ENCODE measurements at regions not wholly inside any gene's neighbourhood (a gene's known extent, or its start where the extent isn't known, plus 50 kb on each side); places are given as distances from the start of the nearest gene placed in this dataset.

- H3K9me3 ChIP-seq (ENCODE audit: low read length) = peaks cover 8% of the 10 kb centered on the region
- 0% methylated on average over 2 of the region's 2 CpGs for WGBS (ENCODE audit: low lambda C conversion rate)
- no peaks in the 10 kb centered on the region for H3K4me1 ChIP-seq (ENCODE audit: insufficient read depth, low read length)
- POLR2A ChIA-PET = no interaction called here
- CTCF ChIA-PET (ENCODE audit: low intra/inter-chr PET ratio, low total read pairs) = no interaction called here
- H3K4me2 ChIP-seq (ENCODE audit: low read depth, low read length) = no peak overlapping the region
- H3K27me3 ChIP-seq (ENCODE audit: control insufficient read depth in 1 of 2, insufficient read depth in 2 of 2, low read length in 2 of 2) = no peaks in the 10 kb centered on the region
- ATAC-seq (no peak), DNase-seq (ENCODE audit: low spot score) (no peak), FAIRE-seq (no peak)
- TF ChIP-seq ZNF672 (CRISPR knock-in tag; IDR thresholded peaks at IDR 0.05) (no peak), THYN1 (CRISPR knock-in tag; IDR thresholded peaks at IDR 0.05; ENCODE audit: borderline replicate concordance, low read depth) (no peak), TSC22D2 (CRISPR knock-in tag; IDR thresholded peaks at IDR 0.05; ENCODE audit: borderline replicate concordance) (no peak), SNAI1 (CRISPR knock-in tag; IDR thresholded peaks at IDR 0.05; ENCODE audit: borderline replicate concordance) (no peak), ATF7 (IDR thresholded peaks at IDR 0.05) (no peak), ATF7 (CRISPR knock-in tag; IDR thresholded peaks at IDR 0.05) (no peak)
- H2AFZ ChIP-seq (ENCODE audit: low read length) = no peak overlapping the region
- no peaks in the 10 kb centered on the region for H3K79me2 ChIP-seq (ENCODE audit: insufficient read depth, low read length)
- H3K9ac ChIP-seq (ENCODE audit: insufficient read depth, low read depth, low read length) = no peak overlapping the region
- no peaks in the 10 kb centered on the region for H4K20me1 ChIP-seq (ENCODE audit: insufficient read depth, low read length)
- intact Hi-C loops (cut with micrococcal nuclease; ENCODE audit: unreplicated experiment) (no loop called here), in situ Hi-C loops (cut with HindIII; ENCODE audit: extremely low pct_ligation_motif_present, low pct_unique_long_range_greater_than_20kb) (no loop called here)
- no peaks in the 10 kb centered on the region for H3K36me3 ChIP-seq (replicated peaks in 1 of 2; ENCODE audit: control insufficient read depth in 1 of 2, insufficient read depth in 2 of 2, low read length in 2 of 2)
- H3K27ac ChIP-seq (ENCODE audit: extremely low read length, insufficient read depth, low read length) = no peak overlapping the region
- BruUV-seq (replicated peaks) = no TSS peak
- H3K4me3 ChIP-seq (replicated peaks in 1 of 3; ENCODE audit: insufficient read depth in 1 of 3, low read depth in 2 of 3, low read length in 3 of 3) = no peak overlapping the region
Observed at GRCh38 chrX:35432056-35432455, 366.1 kb upstream of the MAGEB16 start.

DNA sequence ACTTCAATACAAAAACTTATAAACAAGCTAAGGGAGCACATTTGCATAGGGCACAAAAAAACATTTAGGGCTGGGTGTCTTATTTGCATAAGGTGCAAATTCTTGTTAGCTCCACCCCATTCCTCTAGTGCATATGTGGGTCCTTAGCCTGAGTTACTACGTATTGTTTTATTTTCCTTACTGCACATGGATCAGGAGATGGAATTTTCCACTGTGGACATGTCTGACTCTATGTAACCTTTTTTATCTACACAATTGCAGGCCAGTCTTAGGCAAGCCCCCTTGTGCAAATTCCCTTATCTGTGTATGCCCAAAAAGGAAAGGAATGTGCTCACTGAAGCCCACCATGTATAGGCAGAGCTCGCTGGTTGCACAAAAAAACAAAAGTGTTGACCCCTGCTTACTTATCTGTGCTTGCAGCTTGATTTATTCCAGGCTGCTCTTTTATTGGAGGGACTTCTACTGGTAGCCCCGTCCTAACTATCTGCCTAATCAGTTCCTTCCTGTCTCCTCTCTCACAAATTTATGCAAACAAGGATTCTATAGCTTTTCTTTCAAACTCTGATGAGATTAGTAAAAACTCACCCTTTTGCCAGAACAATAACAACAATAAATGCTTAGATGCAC is 359.0 kb upstream of the MAGEB16 start:
- H2AFZ ChIP-seq (ENCODE audit: low read length) = no peak overlapping the region
- no peaks in the 10 kb centered on the region for H3K79me2 ChIP-seq (ENCODE audit: insufficient read depth, low read length)
- BruUV-seq (replicated peaks) = no TSS peak
- H3K9ac ChIP-seq (ENCODE audit: insufficient read depth, low read depth, low read length) = no peak overlapping the region
- peaks cover 29% of the 10 kb centered on the region; the same call in 1 of the 2 replicates for H3K9me3 ChIP-seq (ENCODE audit: low read length)
- in situ Hi-C loops (cut with HindIII; ENCODE audit: extremely low pct_ligation_motif_present, low pct_unique_long_range_greater_than_20kb) = no loop called here
- intact Hi-C loops (cut with micrococcal nuclease; ENCODE audit: unreplicated experiment) = no loop called here
- 0% methylated on average over 2 of the region's 3 CpGs for WGBS (ENCODE audit: low lambda C conversion rate)
- H3K4me1 ChIP-seq (ENCODE audit: insufficient read depth, low read length) = no peaks in the 10 kb centered on the region
- H3K36me3 ChIP-seq (replicated peaks in 1 of 2; ENCODE audit: control insufficient read depth in 1 of 2, insufficient read depth in 2 of 2, low read length in 2 of 2) = no peaks in the 10 kb centered on the region
- H3K4me2 ChIP-seq (ENCODE audit: low read depth, low read length) = no peak overlapping the region
- CTCF ChIA-PET (ENCODE audit: low intra/inter-chr PET ratio, low total read pairs) = no interaction called here
- H3K4me3 ChIP-seq (replicated peaks in 1 of 3; ENCODE audit: insufficient read depth in 1 of 3, low read depth in 2 of 3, low read length in 3 of 3) = no peak overlapping the region
- no peak overlapping the region for H3K27ac ChIP-seq (ENCODE audit: extremely low read length, insufficient read depth, low read length)
- DNase-seq (ENCODE audit: low spot score) (no peak), FAIRE-seq (no peak), ATAC-seq (no peak)
- no peaks in the 10 kb centered on the region for H3K27me3 ChIP-seq (ENCODE audit: control insufficient read depth in 1 of 2, insufficient read depth in 2 of 2, low read length in 2 of 2)
- POLR2A ChIA-PET = no interaction called here
- H4K20me1 ChIP-seq (ENCODE audit: insufficient read depth, low read length) = no peaks in the 10 kb centered on the region
- TF ChIP-seq ZNF878 (CRISPR knock-in tag; IDR thresholded peaks at IDR 0.05) (no peak), ELF3 (CRISPR knock-in tag; IDR thresholded peaks at IDR 0.05) (no peak), NFE2 (CRISPR knock-in tag; IDR thresholded peaks at IDR 0.05) (no peak), ZNF180 (CRISPR knock-in tag; IDR thresholded peaks at IDR 0.05; ENCODE audit: borderline replicate concordance, low read depth) (no peak)
- TF ChIP-seq, protein P1, sequence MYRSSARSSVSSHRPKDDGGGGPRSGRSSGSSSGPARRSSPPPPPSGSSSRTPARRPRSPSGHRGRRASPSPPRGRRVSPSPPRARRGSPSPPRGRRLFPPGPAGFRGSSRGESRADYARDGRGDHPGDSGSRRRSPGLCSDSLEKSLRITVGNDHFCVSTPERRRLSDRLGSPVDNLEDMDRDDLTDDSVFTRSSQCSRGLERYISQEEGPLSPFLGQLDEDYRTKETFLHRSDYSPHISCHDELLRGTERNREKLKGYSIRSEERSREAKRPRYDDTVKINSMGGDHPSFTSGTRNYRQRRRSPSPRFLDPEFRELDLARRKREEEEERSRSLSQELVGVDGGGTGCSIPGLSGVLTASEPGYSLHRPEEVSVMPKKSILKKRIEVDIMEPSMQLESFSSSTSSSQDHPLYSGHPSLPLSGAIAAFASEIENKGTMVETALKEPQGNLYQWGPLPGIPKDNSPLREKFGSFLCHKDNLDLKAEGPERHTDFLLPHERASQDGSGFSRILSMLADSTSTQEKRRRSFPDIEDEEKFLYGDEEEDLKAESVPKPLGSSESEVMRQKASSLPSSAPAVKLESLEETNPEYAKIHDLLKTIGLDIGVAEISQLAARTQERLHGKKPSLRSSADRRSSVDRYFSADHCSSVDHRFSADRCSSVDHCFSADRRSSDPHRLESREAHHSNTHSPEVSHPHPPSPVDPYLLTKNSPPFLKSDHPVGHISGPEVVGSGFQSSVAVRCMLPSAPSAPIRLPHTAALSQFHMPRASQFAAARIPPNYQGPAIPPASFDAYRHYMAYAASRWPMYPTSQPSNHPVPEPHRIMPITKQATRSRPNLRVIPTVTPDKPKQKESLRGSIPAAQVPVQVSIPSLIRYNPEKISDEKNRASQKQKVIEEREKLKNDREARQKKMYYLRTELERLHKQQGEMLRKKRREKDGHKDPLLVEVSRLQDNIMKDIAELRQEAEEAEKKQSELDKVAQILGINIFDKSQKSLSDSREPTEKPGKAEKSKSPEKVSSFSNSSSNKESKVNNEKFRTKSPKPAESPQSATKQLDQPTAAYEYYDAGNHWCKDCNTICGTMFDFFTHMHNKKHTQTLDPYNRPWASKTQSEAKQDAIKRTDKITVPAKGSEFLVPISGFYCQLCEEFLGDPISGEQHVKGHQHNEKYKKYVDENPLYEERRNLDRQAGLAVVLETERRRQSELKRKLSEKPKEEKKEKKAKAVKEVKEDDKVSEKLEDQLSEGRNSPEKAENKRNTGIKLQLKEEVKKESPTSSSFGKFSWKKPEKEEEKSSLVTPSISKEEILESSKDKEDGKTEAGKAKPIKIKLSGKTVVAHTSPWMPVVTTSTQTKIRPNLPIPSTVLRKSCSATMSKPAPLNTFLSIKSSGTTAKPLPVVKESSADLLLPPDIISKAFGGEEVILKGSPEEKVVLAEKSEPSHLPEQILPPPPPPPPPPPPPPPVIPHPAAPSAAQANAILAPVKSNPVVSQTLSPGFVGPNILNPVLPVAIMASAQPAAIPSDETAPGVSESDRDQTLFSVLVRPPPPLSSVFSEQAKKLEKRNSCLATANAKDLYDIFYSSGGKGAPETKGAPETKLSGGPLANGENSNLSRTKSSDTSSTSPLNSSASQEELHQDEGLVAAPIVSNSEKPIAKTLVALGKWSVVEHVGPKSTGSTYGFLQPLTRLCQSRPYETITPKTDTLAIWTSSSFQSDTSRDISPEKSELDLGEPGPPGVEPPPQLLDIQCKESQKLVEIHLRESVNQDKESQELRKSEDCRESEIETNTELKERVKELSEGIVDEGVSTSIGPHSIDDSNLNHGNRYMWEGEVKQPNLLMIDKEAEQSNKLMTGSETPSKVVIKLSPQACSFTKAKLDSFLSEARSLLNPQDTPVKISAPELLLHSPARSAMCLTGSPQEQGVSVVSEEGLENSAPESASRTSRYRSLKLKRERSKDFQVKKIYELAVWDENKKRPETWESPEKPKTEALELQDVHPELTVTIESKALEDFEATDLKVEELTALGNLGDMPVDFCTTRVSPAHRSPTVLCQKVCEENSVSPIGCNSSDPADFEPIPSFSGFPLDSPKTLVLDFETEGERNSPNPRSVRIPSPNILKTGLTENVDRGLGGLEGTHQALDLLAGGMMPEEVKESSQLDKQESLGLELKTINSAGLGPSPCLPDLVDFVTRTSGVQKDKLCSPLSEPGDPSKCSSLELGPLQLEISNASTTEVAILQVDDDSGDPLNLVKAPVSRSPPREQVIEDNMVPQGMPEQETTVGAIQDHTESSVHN (CRISPR knock-in tag; IDR thresholded peaks at IDR 0.05) = no peak

All from HepG2 (cell line).